ENCODE measurements at regions not wholly inside any gene's neighbourhood (a gene's known extent, or its start where the extent isn't known, plus 50 kb on each side); places are given as distances from the start of the nearest gene placed in this dataset.

GRCh38 chr1:56148326-56149193 lies 430.8 kb downstream of the PLPP3 start:
- DNase-seq (ENCODE audit: insufficient read length) (no peak), FAIRE-seq (no peak)
- TF ChIP-seq POLR2A (IDR thresholded peaks at IDR 0.05; ENCODE audit: low read depth, low read length) (no peak), POLR2AphosphoS5 (IDR thresholded peaks at IDR 0.05; ENCODE audit: low read depth, low read length) (no peak), TAF1 (IDR thresholded peaks at IDR 0.05; ENCODE audit: borderline replicate concordance, low read depth, low read length) (no peak)

GRCh38 chr1:56147459-56147858 lies 431.9 kb downstream of the PLPP3 start:
- FAIRE-seq, result no peak

GRCh38 chr1:56147034-56147433 lies 432.3 kb downstream of the PLPP3 start:
- no peak for FAIRE-seq
- TF ChIP-seq TAF1 (IDR thresholded peaks at IDR 0.05; ENCODE audit: borderline replicate concordance, low read depth, low read length), result no peak
- no peak for TF ChIP-seq POLR2AphosphoS5 (IDR thresholded peaks at IDR 0.05; ENCODE audit: low read depth, low read length)
- no peak for TF ChIP-seq POLR2A (IDR thresholded peaks at IDR 0.05; ENCODE audit: low read depth, low read length)

More at GRCh38 chr1:56147459-56147858, 431.9 kb downstream of the PLPP3 start:
- no peak for DNase-seq (ENCODE audit: insufficient read length)
- TF ChIP-seq POLR2A (IDR thresholded peaks at IDR 0.05; ENCODE audit: low read depth, low read length), result no peak
- no peak for TF ChIP-seq POLR2AphosphoS5 (IDR thresholded peaks at IDR 0.05; ENCODE audit: low read depth, low read length)
- TF ChIP-seq TAF1 (IDR thresholded peaks at IDR 0.05; ENCODE audit: borderline replicate concordance, low read depth, low read length), result no peak

GRCh38 chr1:56146449-56146848 lies 432.9 kb downstream of the PLPP3 start:
- DNase-seq (ENCODE audit: insufficient read length) (no peak), FAIRE-seq (no peak)
- TF ChIP-seq POLR2AphosphoS5 (IDR thresholded peaks at IDR 0.05; ENCODE audit: low read depth, low read length) (no peak), TAF1 (IDR thresholded peaks at IDR 0.05; ENCODE audit: borderline replicate concordance, low read depth, low read length) (no peak)

More at GRCh38 chr1:56147034-56147433, 432.3 kb downstream of the PLPP3 start:
- no peak for DNase-seq (ENCODE audit: insufficient read length)

- no peak for FAIRE-seq
- DNase-seq (ENCODE audit: insufficient read length), result no peak
- TF ChIP-seq POLR2AphosphoS5 (IDR thresholded peaks at IDR 0.05; ENCODE audit: low read depth, low read length) (no peak), TAF1 (IDR thresholded peaks at IDR 0.05; ENCODE audit: borderline replicate concordance, low read depth, low read length) (no peak), POLR2A (IDR thresholded peaks at IDR 0.05; ENCODE audit: low read depth, low read length) (no peak)
Observed at GRCh38 chr1:56145581-56145980, 433.8 kb downstream of the PLPP3 start.

GRCh38 chr1:56142301-56142700 lies 437.1 kb downstream of the PLPP3 start:
- FAIRE-seq (no peak), DNase-seq (ENCODE audit: insufficient read length) (no peak)
- TF ChIP-seq TAF1 (IDR thresholded peaks at IDR 0.05; ENCODE audit: borderline replicate concordance, low read depth, low read length) (no peak), POLR2A (IDR thresholded peaks at IDR 0.05; ENCODE audit: low read depth, low read length) (no peak), POLR2AphosphoS5 (IDR thresholded peaks at IDR 0.05; ENCODE audit: low read depth, low read length) (no peak)

GRCh38 chr1:56139836-56140235 lies 439.5 kb downstream of the PLPP3 start:
- no peak for TF ChIP-seq TAF1 (IDR thresholded peaks at IDR 0.05; ENCODE audit: borderline replicate concordance, low read depth, low read length)
- TF ChIP-seq POLR2AphosphoS5 (IDR thresholded peaks at IDR 0.05; ENCODE audit: low read depth, low read length), result no peak
- TF ChIP-seq POLR2A (IDR thresholded peaks at IDR 0.05; ENCODE audit: low read depth, low read length), result no peak
- FAIRE-seq (no peak), DNase-seq (ENCODE audit: insufficient read length) (no peak)

- no peak for DNase-seq (ENCODE audit: insufficient read length)
- TF ChIP-seq TAF1 (IDR thresholded peaks at IDR 0.05; ENCODE audit: borderline replicate concordance, low read depth, low read length) (no peak), POLR2A (IDR thresholded peaks at IDR 0.05; ENCODE audit: low read depth, low read length) (no peak), POLR2AphosphoS5 (IDR thresholded peaks at IDR 0.05; ENCODE audit: low read depth, low read length) (no peak)
- no peak for FAIRE-seq
Observed at GRCh38 chr1:56137521-56138505, 441.6 kb downstream of the PLPP3 start.

GRCh38 chr1:56137090-56137489 lies 442.3 kb downstream of the PLPP3 start:
- DNase-seq (ENCODE audit: insufficient read length) (no peak), FAIRE-seq (no peak)
- TF ChIP-seq TAF1 (IDR thresholded peaks at IDR 0.05; ENCODE audit: borderline replicate concordance, low read depth, low read length) (no peak), POLR2A (IDR thresholded peaks at IDR 0.05; ENCODE audit: low read depth, low read length) (no peak), POLR2AphosphoS5 (IDR thresholded peaks at IDR 0.05; ENCODE audit: low read depth, low read length) (no peak)

GRCh38 chr1:56135864-56136147 lies 443.6 kb downstream of the PLPP3 start:
- DNase-seq (ENCODE audit: insufficient read length) (no peak), FAIRE-seq (no peak)
- TF ChIP-seq POLR2A (IDR thresholded peaks at IDR 0.05; ENCODE audit: low read depth, low read length), result no peak
- no peak for TF ChIP-seq TAF1 (IDR thresholded peaks at IDR 0.05; ENCODE audit: borderline replicate concordance, low read depth, low read length)

- peak; percentile 92 for FAIRE-seq
- TF ChIP-seq POLR2A (IDR thresholded peaks at IDR 0.05; ENCODE audit: low read depth, low read length) (no peak), POLR2AphosphoS5 (IDR thresholded peaks at IDR 0.05; ENCODE audit: low read depth, low read length) (no peak), TAF1 (IDR thresholded peaks at IDR 0.05; ENCODE audit: borderline replicate concordance, low read depth, low read length) (no peak)
- DNase-seq (ENCODE audit: insufficient read length), result no peak
Observed at GRCh38 chr1:56135069-56135863, 444.1 kb downstream of the PLPP3 start.
